ENCODE measurements at regions not wholly inside any gene's neighbourhood (a gene's known extent, or its start where the extent isn't known, plus 50 kb on each side); places are given as distances from the start of the nearest gene placed in this dataset.

DNA sequence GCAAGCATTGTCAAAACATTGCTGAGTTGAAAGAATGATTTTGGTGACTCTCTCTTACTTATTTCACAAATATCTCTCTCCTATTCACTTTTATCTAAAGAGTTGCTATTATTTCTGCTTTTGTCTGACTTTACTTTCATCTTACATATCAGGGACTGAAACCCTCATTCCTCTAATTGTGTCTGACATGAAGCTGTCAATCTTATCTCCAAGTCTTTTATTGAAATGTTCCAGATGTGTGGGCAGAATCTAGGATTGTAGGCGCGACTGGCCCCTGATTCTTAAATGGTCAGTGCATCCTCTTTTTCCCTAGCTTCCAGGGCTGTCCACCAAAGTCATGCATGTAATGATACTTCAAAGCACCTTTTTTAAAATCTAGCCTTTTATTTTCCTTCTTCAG is 174.6 kb downstream of the NDFIP2 start:
- TF ChIP-seq NFYB (CRISPR knock-in tag; conservative IDR thresholded peaks at IDR 0.05; ENCODE audit: low read depth) (no peak), ATF3 (CRISPR knock-in tag; conservative IDR thresholded peaks at IDR 0.05) (no peak), E2F4 (CRISPR knock-in tag; IDR thresholded peaks at IDR 0.05; ENCODE audit: borderline replicate concordance, low read depth) (no peak), FOXK1 (CRISPR knock-in tag; IDR thresholded peaks at IDR 0.05) (no peak), USF1 (CRISPR knock-in tag; IDR thresholded peaks at IDR 0.05) (no peak), CTCF (IDR thresholded peaks at IDR 0.05) (no peak)
- TF ChIP-seq, protein P1, sequence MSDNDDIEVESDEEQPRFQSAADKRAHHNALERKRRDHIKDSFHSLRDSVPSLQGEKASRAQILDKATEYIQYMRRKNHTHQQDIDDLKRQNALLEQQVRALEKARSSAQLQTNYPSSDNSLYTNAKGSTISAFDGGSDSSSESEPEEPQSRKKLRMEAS (CRISPR knock-in tag; IDR thresholded peaks at IDR 0.05), result no peak
- TF ChIP-seq, protein P2, sequence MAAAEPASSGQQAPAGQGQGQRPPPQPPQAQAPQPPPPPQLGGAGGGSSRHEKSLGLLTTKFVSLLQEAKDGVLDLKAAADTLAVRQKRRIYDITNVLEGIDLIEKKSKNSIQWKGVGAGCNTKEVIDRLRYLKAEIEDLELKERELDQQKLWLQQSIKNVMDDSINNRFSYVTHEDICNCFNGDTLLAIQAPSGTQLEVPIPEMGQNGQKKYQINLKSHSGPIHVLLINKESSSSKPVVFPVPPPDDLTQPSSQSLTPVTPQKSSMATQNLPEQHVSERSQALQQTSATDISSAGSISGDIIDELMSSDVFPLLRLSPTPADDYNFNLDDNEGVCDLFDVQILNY (CRISPR knock-in tag; IDR thresholded peaks at IDR 0.05), result no peak
